OCI-LY1 (cell line): ENCODE measurements at regions not wholly inside any gene's neighbourhood (a gene's known extent, or its start where the extent isn't known, plus 50 kb on each side); places are given as distances from the start of the nearest gene placed in this dataset.
"Not testable (repeated sequence)": the region's sequence is repeated elsewhere in the genome, so short reads cannot be mapped to it uniquely, and the experiment has no call there.

Source experiments
- CTCF ChIP-seq: fragments of 200-600 bp; sonication (generic), shearing (Covaris generic); IDR thresholded peaks from 2 replicates; pipeline ENCODE4 v1.5.1; 2017; ENCODE audit warnings: mild to moderate bottlenecking, antibody characterized with exemption, low read length, moderate library complexity, mixed read lengths
- EZH2 ChIP-seq: fragments of 200-600 bp; sonication (generic), shearing (Covaris generic); IDR thresholded peaks from 2 replicates; pipeline ENCODE4 v1.8.0; 2017; ENCODE audit warnings: borderline replicate concordance, mixed run types, mild to moderate bottlenecking, antibody characterized with exemption, low read length, moderate library complexity, mixed read lengths

- TF ChIP-seq CTCF, EZH2: not testable (repeated sequence)
These were observed 214.2 kb upstream of the OLFM3 start for GRCh38 chr1:102210891-102211290.
